ENCODE measurements at regions not wholly inside any gene's neighbourhood (a gene's known extent, or its start where the extent isn't known, plus 50 kb on each side); places are given as distances from the start of the nearest gene placed in this dataset.

DNA sequence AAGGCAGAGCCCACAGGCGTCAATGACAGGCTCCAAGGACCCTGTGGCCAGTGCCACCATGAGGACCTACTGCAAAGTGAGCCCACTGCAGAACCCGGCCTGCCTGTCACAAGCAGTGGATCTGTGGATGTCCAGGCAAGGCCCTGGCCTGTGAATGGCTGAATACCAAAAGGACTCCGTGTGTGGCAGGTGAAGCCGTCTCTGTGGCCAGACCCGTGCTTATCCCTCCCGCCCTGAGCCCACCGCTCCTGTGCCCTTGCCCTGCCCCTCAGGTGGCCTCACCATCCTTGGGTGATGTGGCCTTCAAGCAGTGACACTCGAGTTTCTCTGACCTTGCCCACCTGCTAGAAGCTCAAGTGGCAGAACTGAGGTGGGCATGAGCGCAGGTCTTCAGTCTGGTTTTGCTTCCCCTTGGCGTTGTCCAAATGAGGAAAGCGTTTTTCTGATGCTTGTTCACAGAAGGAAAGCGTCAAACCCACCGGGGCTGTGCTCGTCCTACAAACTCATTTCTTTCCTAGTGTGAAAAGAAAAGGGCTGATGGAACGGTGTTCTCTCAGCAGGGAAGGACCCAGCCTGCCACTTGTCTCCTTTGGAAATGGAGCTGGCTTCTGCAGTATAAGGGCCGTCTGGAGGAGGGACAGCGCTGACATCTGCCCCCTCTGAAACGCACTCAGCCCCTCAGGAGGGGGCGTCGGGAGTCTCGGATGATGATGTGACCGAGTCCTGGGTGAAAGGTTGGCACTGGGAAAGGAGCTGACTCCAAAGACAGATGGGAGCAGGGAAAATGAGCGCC lies 377.7 kb upstream of the IRX4 start:
- TF ChIP-seq, protein P1, sequence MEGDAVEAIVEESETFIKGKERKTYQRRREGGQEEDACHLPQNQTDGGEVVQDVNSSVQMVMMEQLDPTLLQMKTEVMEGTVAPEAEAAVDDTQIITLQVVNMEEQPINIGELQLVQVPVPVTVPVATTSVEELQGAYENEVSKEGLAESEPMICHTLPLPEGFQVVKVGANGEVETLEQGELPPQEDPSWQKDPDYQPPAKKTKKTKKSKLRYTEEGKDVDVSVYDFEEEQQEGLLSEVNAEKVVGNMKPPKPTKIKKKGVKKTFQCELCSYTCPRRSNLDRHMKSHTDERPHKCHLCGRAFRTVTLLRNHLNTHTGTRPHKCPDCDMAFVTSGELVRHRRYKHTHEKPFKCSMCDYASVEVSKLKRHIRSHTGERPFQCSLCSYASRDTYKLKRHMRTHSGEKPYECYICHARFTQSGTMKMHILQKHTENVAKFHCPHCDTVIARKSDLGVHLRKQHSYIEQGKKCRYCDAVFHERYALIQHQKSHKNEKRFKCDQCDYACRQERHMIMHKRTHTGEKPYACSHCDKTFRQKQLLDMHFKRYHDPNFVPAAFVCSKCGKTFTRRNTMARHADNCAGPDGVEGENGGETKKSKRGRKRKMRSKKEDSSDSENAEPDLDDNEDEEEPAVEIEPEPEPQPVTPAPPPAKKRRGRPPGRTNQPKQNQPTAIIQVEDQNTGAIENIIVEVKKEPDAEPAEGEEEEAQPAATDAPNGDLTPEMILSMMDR (IDR thresholded peaks at IDR 0.05; ENCODE audit: borderline replicate concordance, extremely low read depth, low read length, poor library complexity, severe bottlenecking) = no peak
- no peak for TF ChIP-seq EZH2 (IDR thresholded peaks at IDR 0.05; ENCODE audit: borderline replicate concordance, low read depth, low read length, severe bottlenecking)

All from DND-41 (cell line).